ENCODE measurements at regions not wholly inside any gene's neighbourhood (a gene's known extent, or its start where the extent isn't known, plus 50 kb on each side); places are given as distances from the start of the nearest gene placed in this dataset.

DNA sequence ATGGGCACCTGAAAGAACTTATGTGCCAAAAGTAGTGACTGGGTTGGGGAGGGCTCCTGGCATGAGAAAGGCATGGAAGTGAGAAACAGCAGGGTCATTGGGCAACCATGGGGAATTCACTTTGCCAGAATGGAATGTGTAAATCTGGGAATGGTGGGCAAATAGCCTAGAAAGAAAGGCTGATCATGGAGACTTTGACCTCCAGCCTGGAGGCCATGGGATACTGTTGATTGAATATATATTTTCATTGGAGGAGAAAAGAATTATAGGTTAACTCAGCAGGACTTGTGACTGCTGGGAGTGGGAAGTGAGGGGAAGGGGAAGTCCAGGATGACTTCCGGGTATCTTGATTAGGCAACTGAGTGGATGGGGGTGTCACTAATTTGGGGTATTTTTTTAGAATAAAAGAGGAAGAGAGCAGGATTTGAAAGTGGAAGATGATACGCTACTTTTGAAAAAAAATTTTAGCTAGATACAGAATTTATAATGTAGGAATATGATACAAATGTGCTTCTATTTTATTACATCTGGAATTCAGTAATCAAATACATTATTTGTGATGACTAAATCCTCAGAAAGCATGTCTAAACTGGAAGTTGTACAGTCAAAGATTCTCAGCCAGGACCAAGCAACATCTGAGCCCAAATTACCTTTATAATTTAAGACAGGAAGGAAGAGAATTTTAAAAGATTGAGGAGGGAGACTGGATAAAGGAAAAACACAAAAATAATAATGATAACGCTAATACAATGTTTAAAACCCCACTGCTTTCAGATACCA, 116.2 kb downstream of the GATA6 start:
- TF ChIP-seq, protein P1, sequence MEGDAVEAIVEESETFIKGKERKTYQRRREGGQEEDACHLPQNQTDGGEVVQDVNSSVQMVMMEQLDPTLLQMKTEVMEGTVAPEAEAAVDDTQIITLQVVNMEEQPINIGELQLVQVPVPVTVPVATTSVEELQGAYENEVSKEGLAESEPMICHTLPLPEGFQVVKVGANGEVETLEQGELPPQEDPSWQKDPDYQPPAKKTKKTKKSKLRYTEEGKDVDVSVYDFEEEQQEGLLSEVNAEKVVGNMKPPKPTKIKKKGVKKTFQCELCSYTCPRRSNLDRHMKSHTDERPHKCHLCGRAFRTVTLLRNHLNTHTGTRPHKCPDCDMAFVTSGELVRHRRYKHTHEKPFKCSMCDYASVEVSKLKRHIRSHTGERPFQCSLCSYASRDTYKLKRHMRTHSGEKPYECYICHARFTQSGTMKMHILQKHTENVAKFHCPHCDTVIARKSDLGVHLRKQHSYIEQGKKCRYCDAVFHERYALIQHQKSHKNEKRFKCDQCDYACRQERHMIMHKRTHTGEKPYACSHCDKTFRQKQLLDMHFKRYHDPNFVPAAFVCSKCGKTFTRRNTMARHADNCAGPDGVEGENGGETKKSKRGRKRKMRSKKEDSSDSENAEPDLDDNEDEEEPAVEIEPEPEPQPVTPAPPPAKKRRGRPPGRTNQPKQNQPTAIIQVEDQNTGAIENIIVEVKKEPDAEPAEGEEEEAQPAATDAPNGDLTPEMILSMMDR (IDR thresholded peaks at IDR 0.05; ENCODE audit: borderline replicate concordance, extremely low read depth, low read length, poor library complexity, severe bottlenecking) = no peak
- TF ChIP-seq EZH2 (IDR thresholded peaks at IDR 0.05; ENCODE audit: borderline replicate concordance, low read depth, low read length, severe bottlenecking) = no peak
